GM12872 (cell line): ENCODE measurements at regions not wholly inside any gene's neighbourhood (a gene's known extent, or its start where the extent isn't known, plus 50 kb on each side); places are given as distances from the start of the nearest gene placed in this dataset.

Experiments used
- TF ChIP-seq, protein P1 (sequence below): IDR thresholded peaks from 3 replicates; pipeline ENCODE4 v1.5.1; 2011; ENCODE audit warnings: low read depth, mild to moderate bottlenecking, low read length, moderate library complexity; ENCODE audit not compliant: insufficient read depth

DNA sequence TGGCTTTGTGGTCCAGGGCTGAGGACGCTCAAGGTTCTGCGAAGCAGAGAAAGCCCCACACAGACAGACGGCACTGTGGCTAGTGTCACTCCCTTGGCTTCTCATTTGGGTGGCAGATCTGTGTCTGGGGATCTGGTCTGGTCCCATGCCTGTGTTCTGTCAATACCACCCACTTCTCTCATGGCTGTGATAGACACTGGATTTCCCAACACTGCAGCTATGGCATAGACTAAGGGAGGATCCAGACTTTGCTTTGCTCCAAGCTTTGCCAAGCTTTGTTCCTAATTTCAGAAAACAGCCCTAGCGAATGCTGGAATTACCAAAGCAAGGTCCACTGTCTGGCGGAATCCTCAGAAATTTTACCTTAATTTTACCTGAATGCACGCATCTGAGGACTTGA is 62.1 kb downstream of the GADD45G start:
- TF ChIP-seq, protein P1, sequence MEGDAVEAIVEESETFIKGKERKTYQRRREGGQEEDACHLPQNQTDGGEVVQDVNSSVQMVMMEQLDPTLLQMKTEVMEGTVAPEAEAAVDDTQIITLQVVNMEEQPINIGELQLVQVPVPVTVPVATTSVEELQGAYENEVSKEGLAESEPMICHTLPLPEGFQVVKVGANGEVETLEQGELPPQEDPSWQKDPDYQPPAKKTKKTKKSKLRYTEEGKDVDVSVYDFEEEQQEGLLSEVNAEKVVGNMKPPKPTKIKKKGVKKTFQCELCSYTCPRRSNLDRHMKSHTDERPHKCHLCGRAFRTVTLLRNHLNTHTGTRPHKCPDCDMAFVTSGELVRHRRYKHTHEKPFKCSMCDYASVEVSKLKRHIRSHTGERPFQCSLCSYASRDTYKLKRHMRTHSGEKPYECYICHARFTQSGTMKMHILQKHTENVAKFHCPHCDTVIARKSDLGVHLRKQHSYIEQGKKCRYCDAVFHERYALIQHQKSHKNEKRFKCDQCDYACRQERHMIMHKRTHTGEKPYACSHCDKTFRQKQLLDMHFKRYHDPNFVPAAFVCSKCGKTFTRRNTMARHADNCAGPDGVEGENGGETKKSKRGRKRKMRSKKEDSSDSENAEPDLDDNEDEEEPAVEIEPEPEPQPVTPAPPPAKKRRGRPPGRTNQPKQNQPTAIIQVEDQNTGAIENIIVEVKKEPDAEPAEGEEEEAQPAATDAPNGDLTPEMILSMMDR = no peak

DNA sequence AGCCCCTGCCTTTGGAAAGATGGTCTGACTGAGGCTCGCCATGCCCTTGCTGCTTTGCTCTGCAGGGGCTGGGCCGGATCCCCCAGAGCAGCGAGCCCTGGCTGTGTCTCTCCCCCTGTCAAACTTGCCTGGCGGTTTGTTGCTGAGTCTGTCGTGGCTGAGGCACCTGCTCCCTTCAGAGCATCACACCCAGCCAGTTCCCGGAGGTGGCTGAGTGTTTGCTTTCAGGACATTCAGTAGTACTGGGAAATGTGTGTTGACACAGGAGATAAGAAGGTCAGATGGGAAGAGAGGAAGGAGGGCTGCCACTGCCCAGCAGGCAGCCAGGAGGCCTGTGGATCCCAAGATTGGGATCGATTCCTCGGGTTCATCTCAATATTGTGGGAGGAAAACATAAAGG is 62.9 kb downstream of the GADD45G start:
- TF ChIP-seq, protein P1 = no peak

DNA sequence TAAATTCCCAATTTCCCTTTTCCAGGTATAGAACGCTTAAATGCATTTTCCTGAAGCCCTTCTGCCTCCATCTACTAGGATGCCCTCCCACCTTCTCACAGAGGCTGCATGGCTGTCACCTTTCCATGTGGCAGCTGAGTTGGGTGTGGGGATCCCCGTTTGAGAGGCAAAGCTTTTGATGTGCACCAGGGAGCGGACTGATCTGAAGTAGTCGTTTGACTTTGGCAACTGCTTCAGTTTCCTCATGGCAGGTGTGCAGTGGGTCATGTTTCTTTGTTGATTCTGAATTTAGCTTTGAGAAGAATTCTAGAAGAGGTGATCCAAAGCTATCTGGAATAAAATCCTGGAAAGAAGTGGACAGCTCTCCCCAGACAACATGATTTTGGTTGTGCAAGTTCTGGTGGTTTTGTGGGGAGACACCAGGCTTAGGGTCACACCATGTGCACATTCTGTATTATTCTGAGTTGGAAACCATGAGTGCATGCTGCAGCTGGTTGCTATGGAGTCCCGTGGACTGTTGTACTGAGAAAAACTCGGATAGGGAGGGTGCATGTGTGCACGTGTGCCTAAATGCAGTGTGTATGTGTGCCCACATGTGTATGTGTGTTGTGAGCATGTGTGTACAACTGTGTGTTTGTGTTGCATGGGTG is 63.5 kb downstream of the GADD45G start:
- TF ChIP-seq, protein P1 = no peak

DNA sequence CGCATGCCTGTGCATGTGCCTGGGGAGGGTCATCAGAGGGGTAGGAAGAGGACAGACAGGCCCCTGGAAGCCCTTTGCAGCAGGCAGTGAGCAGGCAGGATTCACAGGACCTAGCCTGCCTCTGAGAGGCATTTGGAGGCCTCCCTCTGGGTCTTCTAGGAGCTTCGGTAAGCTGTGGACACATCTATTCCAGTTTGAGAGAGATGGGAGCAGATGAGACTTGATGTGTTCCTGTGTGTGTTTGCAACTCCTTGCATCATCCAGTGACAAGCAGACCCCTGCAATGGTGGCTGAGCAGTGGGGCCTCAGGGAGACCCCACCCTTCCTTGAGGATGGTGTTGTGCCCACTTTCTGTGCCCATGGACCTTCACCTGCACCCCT is 64.0 kb downstream of the GADD45G start:
- TF ChIP-seq, protein P1 = no peak

DNA sequence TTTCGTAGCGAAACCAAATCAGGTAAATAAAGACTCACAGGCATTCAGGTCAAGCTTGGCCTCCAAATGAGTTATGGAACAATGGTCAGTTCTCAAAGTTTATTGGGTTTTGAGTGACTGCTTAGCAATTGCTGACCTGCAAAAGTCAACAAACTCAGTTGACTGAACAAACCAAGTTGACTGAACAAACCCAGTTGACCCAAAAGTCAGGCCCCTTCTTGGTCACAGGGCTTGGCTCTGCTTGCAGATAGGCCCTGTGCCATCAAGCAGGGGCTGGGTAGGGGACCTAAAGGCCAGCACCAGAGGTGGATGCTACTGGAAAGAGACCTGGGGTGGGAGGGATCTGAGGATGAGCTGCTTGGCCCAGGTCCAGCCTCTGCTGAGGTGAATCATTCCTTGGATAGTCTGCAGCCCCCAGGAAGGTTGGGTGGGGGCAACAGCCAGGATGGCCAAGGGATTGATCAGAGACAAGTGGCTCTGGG is 64.6 kb downstream of the GADD45G start:
- TF ChIP-seq, protein P1 = no peak

DNA sequence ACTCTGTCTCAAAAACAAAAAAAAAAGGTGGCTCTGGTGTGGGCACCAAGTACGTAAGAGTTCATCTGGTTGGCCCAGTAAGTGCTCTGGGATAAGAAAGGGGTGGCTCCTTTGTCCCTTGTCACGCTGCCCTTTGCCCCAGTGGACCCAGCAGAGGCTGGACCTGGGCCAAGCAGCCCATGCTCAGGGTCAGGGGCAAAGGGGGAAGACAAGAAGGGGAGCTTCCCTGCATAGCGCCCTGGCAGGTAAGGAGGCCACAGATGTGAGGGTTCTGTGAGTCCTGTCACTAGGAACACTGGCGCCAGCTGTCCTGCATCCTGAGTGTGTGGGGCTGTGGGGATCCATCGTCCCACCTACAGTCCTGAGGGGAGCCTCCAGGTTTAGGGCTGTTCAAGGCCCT is 65.3 kb downstream of the GADD45G start:
- TF ChIP-seq, protein P1 = no peak

DNA sequence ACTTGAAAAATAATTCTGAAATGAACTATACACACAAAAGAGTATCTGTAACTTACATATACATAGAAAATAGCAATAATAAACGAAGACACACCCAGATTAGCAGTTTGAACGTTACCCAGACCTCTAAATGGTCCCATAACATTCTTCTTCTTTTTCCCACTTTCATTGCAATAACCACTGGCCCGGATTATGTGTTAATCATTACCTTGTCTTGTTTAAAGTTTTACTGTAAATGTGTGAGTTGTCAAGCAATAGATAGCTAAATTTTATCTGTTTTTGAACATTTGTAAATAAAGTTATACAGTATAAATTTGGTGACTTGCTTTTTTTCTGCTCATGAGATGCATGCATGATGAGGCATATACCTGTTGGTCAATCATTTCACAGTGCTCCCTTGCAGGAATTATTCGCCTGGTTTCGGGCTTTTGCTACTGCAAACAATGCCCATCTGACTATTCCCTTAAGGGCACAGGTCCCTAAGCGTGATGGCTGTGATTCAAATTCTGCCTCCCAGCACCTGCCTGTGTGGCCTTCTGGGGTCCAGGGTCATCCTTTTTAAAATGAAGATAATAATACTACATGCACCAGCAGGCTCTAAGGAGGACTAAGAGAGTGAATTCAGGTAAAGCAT is 66.1 kb downstream of the GADD45G start:
- TF ChIP-seq, protein P1 = no peak
